Heart right ventricle (tissue), 16 donors: ENCODE measurements at regions not wholly inside any gene's neighbourhood (a gene's known extent, or its start where the extent isn't known, plus 50 kb on each side); places are given as distances from the start of the nearest gene placed in this dataset.
"Not testable (repeated sequence)": the region's sequence is repeated elsewhere in the genome, so short reads cannot be mapped to it uniquely, and the experiment has no call there.

ENCODE experiments used
- ATAC-seq, 8 donors: fragments of 200-7000 bp; cut with Tn5 transposase; one replicate each; pipeline ENCODE4 v1.9.1; 2020; ENCODE audit warnings: mild to moderate bottlenecking in 8 of 8, moderate library complexity in 8 of 8, moderate number of reproducible peaks in 1 of 8
- DNase-seq, 2 donors: peaks; one replicate each; pipeline ENCODE4 v3.0.0-alpha.2; 2020
- H3K27ac ChIP-seq, 10 donors: fragments of 200-600 bp; sonication (generic) in 2 of 10; one replicate each; pipeline versions ENCODE4 v1.5.0 to v1.8.0; 2020 to 2022; ENCODE audit warnings: mild to moderate bottlenecking in 3 of 10
- H3K27me3 ChIP-seq, 7 donors: fragments of 200-600 bp; one replicate each; pipeline ENCODE4 v1.8.0; 2021 to 2022; ENCODE audit warnings: mild to moderate bottlenecking in 2 of 7
- H3K36me3 ChIP-seq, 9 donors: fragments of 200-600 bp; sonication (generic) in 1 of 9; one replicate each; pipeline versions ENCODE4 v1.5.0 to v1.8.0; 2020 to 2022; ENCODE audit warnings: mild to moderate bottlenecking in 2 of 9
- H3K4me1 ChIP-seq, 9 donors: fragments of 200-600 bp; sonication (generic) in 1 of 9; one replicate each; pipeline versions ENCODE4 v1.5.0 to v1.8.0; 2020 to 2022; ENCODE audit warnings: mild to moderate bottlenecking in 4 of 9
- H3K4me3 ChIP-seq, 10 donors: fragments of 200-600 bp; sonication (generic) in 2 of 10; one replicate each; pipeline versions ENCODE4 v1.5.0 to v1.8.0; 2020 to 2022; ENCODE audit warnings: mild to moderate bottlenecking in 7 of 10, moderate library complexity in 2 of 10
- H3K9me3 ChIP-seq, 11 donors: fragments of 200-600 bp in 10 of 11; sonication (generic) in 2 of 11; one replicate each; pipeline versions ENCODE4 v1.5.0 to v1.8.0; 2013 to 2022; ENCODE audit warnings: mild to moderate bottlenecking in 2 of 11, control low read depth in 1 of 11, moderate library complexity in 1 of 11
- CTCF ChIP-seq, 9 donors: fragments of 200-600 bp; sonication (generic) in 2 of 9; IDR thresholded peaks; one replicate each; pipeline versions ENCODE4 v1.5.0 to v1.8.0; 2021 to 2022; ENCODE audit warnings: antibody characterized with exemption in 9 of 9, mild to moderate bottlenecking in 5 of 9, moderate library complexity in 1 of 9
- WGBS, 2 donors: extraction: QIAGEN DNeasy Blood & Tissue Kit; methylation state at CpG; one replicate each; pipeline ENCODE4 v1.1.7; 2013; ENCODE audit warnings: inconsistent platforms in 1 of 2; 5-methylcytosine and 5-hydroxymethylcytosine counted together
- intact Hi-C, 10 donors: fragments of 100-400 bp; cut with DNase I; formaldehyde crosslinking; loops; one replicate each; pipeline versions ENCODE4 v1.11.1 to v1.14.2; 2022
- donor health status: Arrhythmogenic right ventricular cardiomyopathy.
- donor health status: ischemic (EF 13 %, LVEDD 7.1; RV severe dilation, severe dysfunction).
- donor health status: healthy with polysubstance abuse.
- donor health status: DM: no; HTN: yes; CAD: no.
- donor health status: DM: no; HTN: no; CAD: no.
- donor health status: ischemic (EF 25% LVEDD 6.9; RV normal size, moderate dysfunction).
- donor health status: ischemic (EF 25% LVEDD 5.7; RV mildly dilated, moderate dysfunction).
- donor health status: healthy.
- donor health status: DM: yes; HTN: yes; CAD: no.
- donor health status: Ischemic cardiomyopathy.
- donor health status: ischemic (EF 35%, LVEDD 5.7; RV mildly dilated, moderate dysfunction).
- donor health status: nonischemic (EF 11% LVEDD 7.7; RV severe dilation, severe dysfunction).
- donor health status: DM: yes; HTN: yes; CAD: no.
- donor health status: PGD.
- donor health status: ischemic (EF 29% LVEDD 5.4; RV normal size, mild dysfunction).
- donor health status: nonischemic (EF 23%, LVEDD 6.1; RV moderate dilation, normal function).

DNA sequence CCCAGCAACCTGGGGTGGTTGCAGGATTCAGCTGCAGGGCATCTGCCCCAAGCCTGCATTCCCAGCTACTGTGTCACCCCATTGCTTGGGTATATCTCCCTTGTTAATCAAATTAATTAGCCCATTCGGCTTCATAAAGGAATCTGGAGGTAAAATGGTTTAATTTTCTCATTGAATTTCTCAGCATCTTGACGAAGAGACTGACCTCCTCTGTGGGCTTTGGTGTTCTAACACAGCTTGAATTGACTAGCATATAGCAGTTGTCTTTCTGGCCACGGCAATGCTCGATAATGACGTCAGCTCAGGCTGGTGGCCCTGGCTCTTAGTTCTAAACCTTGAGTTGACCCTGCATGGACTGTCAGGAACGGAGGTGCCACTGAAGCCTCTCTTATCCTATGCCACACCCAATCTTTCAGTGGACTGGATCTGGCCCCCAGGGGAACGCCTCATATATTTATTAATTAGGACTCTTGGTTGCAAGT, 72.4 kb downstream of the MSX2 start:
- peaks cover 0 to 59% (median 45%) of the 10 kb centered on the region in 7 donors for H3K27me3 ChIP-seq
- intact Hi-C loops, result loop anchor here in 1 of 10 donors (10.0 kb wide), 1 partner anchor 462 kb away; no protein-coding TSS in a partner anchor
- 74 to 78% methylated on average over 7 of the region's 7 CpGs for WGBS, 2 donors
- no peak overlapping the region for H3K27ac ChIP-seq
- no peak for DNase-seq
- H3K4me3 ChIP-seq, result no peak overlapping the region
- H3K9me3 ChIP-seq, result peaks cover 0 to 9% (median 0%) of the 10 kb centered on the region in 11 donors
- peaks cover 0 to 11% (median 0%) of the 10 kb centered on the region in 9 donors for H3K4me1 ChIP-seq
- ATAC-seq, result no peak
- TF ChIP-seq CTCF (IDR thresholded peaks at IDR 0.05), result no peak
- H3K36me3 ChIP-seq, result no peaks in the 10 kb centered on the region

DNA sequence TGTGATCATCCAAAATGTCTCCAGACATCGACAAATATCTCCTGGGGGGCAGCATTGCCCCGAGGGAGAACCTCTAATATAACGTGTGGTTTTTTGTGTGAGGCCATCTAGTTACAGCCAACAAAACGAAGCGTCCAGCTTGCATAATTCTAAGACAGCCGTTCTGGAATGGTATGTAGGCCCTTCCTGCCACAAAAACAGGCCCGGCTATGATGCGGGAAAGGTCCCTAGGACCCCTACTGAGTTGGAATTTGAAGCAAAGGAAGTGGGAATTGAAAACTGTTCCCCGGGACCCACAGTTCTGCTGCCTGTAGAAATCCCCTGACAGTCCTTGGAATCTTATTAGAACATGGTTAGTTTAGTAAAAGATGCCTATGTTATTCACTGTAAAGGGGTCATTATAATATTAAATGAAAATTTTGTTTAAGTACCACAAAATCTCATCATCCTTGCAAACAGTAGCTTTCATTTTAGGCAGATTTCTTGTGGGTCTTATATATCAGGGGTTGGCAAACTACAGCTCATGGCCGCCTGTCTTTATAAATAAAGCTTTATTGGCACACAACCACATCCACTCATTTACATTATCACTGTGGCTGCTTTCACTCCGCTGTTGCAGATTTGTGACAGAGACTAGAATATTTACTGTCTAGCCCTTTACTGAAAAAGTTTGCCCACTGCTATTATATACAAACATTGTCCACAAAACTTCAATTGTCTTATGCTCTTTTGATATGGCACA, 70.7 kb downstream of the MSX2 start:
- no peak for TF ChIP-seq CTCF (IDR thresholded peaks at IDR 0.05)

DNA sequence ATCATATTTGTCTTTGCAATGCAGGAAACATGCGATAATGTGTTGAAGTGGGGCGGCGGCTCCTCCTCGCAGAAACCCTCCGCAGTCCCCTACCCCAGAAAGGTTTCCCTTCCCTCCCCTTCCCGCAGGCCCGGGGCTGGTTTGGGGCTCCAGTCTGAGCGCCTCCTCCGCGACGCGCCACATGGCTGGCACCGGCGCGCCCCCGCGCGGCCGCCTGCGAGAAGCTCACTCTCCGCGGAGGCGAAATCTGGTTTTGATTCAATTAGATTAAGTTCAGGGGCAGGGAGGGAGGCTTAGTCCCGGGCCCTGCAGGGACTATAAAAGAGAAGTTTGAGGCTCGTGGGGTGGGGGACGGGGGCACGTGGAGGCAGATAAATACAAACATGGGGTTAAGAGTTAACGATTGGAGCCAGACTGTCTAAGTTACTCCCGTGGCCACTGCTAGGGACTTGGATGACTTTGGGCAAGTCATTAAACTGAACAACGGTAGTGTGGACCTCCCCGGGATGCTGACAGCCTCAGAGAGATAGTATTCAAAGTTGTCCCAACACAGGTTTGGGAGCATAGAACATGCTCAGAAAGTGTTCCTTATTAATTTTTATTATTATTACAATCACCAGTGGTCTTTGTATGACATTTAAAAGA, 69.4 kb downstream of the MSX2 start:
- intact Hi-C loops, result loop anchor here (1.0 to 10.0 kb wide), 7 partner anchors 372 to 467 kb away; no protein-coding TSS in a partner anchor
- peak; percentile 62 to 86 (median 81) for TF ChIP-seq CTCF (IDR thresholded peaks at IDR 0.05)
- Histone ChIP-seq H3K4me3 (no peak overlapping the region), H3K27ac (no peak overlapping the region), H3K27me3 (peaks cover 0 to 56% (median 45%) of the 10 kb centered on the region in 7 donors), H3K36me3 (no peaks in the 10 kb centered on the region), H3K9me3 (no peaks in the 10 kb centered on the region), H3K4me1 (peaks cover 0 to 11% (median 0%) of the 10 kb centered on the region in 9 donors)
- DNase-seq, result peak; percentile 34 to 52
- 2% methylated on average over 31 of the region's 31 CpGs for WGBS, 2 donors
- peak in 7 of 8 donors; percentile 58 to 84 (median 70) for ATAC-seq

More for the DNA sequence above, 70.7 kb downstream of the MSX2 start:
- H3K27ac ChIP-seq, result no peak overlapping the region
- peaks cover 0 to under 1% (median 0%) of the 10 kb centered on the region in 11 donors for H3K9me3 ChIP-seq
- intact Hi-C loops, result loop anchor here in 7 of 10 donors (5.0 to 10.0 kb wide), 4 partner anchors 373 to 468 kb away; no protein-coding TSS in a partner anchor
- DNase-seq (no peak), ATAC-seq (no peak)
- H3K36me3 ChIP-seq, result no peaks in the 10 kb centered on the region
- WGBS, 2 donors, result 37 to 42% methylated on average over 11 of the region's 11 CpGs
- peaks cover 0 to 60% (median 45%) of the 10 kb centered on the region in 7 donors for H3K27me3 ChIP-seq
- no peak overlapping the region for H3K4me3 ChIP-seq
- H3K4me1 ChIP-seq, result peaks cover 0 to 11% (median 0%) of the 10 kb centered on the region in 9 donors

- no peak for TF ChIP-seq CTCF (IDR thresholded peaks at IDR 0.05)
- Histone ChIP-seq H3K4me3 (no peak overlapping the region), H3K27ac (no peak overlapping the region), H3K36me3 (no peaks in the 10 kb centered on the region), H3K4me1 (peaks cover 0 to 9% (median 0%) of the 10 kb centered on the region in 9 donors), H3K9me3 (no peaks in the 10 kb centered on the region), H3K27me3 (peaks cover 0 to 50% (median 37%) of the 10 kb centered on the region in 7 donors)
- no peak for DNase-seq
- WGBS, 2 donors, result 65 to 71% methylated on average over 6 of the region's 6 CpGs
- ATAC-seq, result no peak
- intact Hi-C loops, result loop anchor here (1.0 to 10.0 kb wide), 7 partner anchors 371 to 466 kb away; no protein-coding TSS in a partner anchor
These were observed 68.7 kb downstream of the MSX2 start for GRCh38 chr5:174793076-174793475.

DNA sequence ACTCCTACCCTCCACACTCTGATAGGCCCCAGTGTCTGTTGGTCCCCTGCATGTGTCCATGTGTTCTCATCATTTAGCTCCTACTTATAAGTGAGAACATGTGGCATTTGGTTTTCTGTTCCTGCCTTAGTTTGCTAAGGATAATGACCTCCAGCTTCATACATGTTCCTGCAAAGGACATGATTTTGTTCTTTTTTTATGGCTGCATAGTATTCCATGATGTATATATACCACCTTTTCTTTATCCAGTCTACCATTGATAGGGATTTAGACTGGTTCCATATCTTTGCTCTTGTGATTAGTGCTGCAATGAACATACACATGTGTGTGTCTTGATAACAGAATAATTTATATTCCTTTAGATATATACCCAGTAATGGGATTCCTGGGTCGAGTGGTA, 67.9 kb downstream of the MSX2 start:
- peaks cover 0 to 44% (median 34%) of the 10 kb centered on the region in 7 donors for H3K27me3 ChIP-seq
- not testable (repeated sequence) for DNase-seq, H3K27ac ChIP-seq, ATAC-seq, H3K9me3 ChIP-seq, H3K36me3 ChIP-seq, H3K4me3 ChIP-seq, H3K4me1 ChIP-seq
- intact Hi-C loops, result loop anchor here (2.0 to 10.0 kb wide), 6 partner anchors 370 to 465 kb away; no protein-coding TSS in a partner anchor
- WGBS, 2 donors, result 67 to 78% methylated on average over 1 of the region's 1 CpG
